Muscle of leg (tissue), 3 donors: ENCODE measurements at regions not wholly inside any gene's neighbourhood (a gene's known extent, or its start where the extent isn't known, plus 50 kb on each side); places are given as distances from the start of the nearest gene placed in this dataset.

Experiments
- DNase-seq: peaks from one replicate; pipeline ENCODE4 v3.0.0; 2013
- H3K27ac ChIP-seq: one replicate; pipeline ENCODE4 v1.5.1; 2013; ENCODE audit warnings: mild to moderate bottlenecking, low read length, control low read depth
- H3K27me3 ChIP-seq: one replicate; pipeline ENCODE4 v1.6.1; 2013; ENCODE audit warnings: low read length; ENCODE audit not compliant: control insufficient read depth, insufficient read depth
- H3K36me3 ChIP-seq: one replicate; pipeline ENCODE4 v1.6.1; 2013; ENCODE audit warnings: low read length; ENCODE audit not compliant: control insufficient read depth, insufficient read depth
- H3K4me1 ChIP-seq: one replicate; pipeline ENCODE4 v1.6.1; 2013; ENCODE audit warnings: low read length; ENCODE audit not compliant: control insufficient read depth, insufficient read depth
- H3K4me3 ChIP-seq: one replicate; pipeline ENCODE4 v1.5.1; 2013; ENCODE audit warnings: low read length, control low read depth
- H3K9me3 ChIP-seq: replicated peaks from 2 replicates; pipeline ENCODE4 v1.6.1; 2013; ENCODE audit warnings: low read depth, low read length; ENCODE audit not compliant: control insufficient read depth
- WGBS: methylation state at CpG from one replicate; pipeline ENCODE4 v1.1.5; 2013; ENCODE audit warnings: missing lambda C conversion rate; ENCODE audit not compliant: insufficient coverage; 5-methylcytosine and 5-hydroxymethylcytosine counted together

- H3K27ac ChIP-seq = no peak overlapping the region
- no peaks in the 10 kb centered on the region for H3K36me3 ChIP-seq
- no CpG with 5 or more reads among the region's 3 CpGs for WGBS
- no peaks in the 10 kb centered on the region for H3K4me1 ChIP-seq
- no peak for DNase-seq
- no peaks in the 10 kb centered on the region for H3K27me3 ChIP-seq
- H3K9me3 ChIP-seq = no peaks in the 10 kb centered on the region
- no peak overlapping the region for H3K4me3 ChIP-seq
Measured at GRCh38 chr1:118659646-118660045, 328.5 kb downstream of the TBX15 start.

- Histone ChIP-seq H3K4me1 (peaks cover 2% of the 10 kb centered on the region), H3K4me3 (no peak overlapping the region), H3K36me3 (no peaks in the 10 kb centered on the region), H3K9me3 (no peaks in the 10 kb centered on the region), H3K27ac (peak overlapping the region; percentile 54), H3K27me3 (no peaks in the 10 kb centered on the region)
- DNase-seq = peak; percentile 58
- WGBS = 0% methylated on average over 1 of the region's 7 CpGs
Measured at GRCh38 chr1:118650107-118650807, 337.9 kb downstream of the TBX15 start.

- H3K4me3 ChIP-seq = no peak overlapping the region
- H3K27ac ChIP-seq = peak overlapping the region; percentile 54
- no peaks in the 10 kb centered on the region for H3K27me3 ChIP-seq
- DNase-seq = peak; percentile 73
- no peaks in the 10 kb centered on the region for H3K9me3 ChIP-seq
- H3K4me1 ChIP-seq = peaks cover 2% of the 10 kb centered on the region
- no peaks in the 10 kb centered on the region for H3K36me3 ChIP-seq
- no CpG with 5 or more reads among the region's 4 CpGs for WGBS
Measured at GRCh38 chr1:118649369-118650106, 338.6 kb downstream of the TBX15 start.

- no peaks in the 10 kb centered on the region for H3K9me3 ChIP-seq
Measured at GRCh38 chr1:118636004-118636403, 352.1 kb downstream of the TBX15 start.

GRCh38 chr1:118627435-118627834 lies 360.7 kb downstream of the TBX15 start:
- DNase-seq = no peak
- H3K9me3 ChIP-seq = no peaks in the 10 kb centered on the region
- H3K27ac ChIP-seq = no peak overlapping the region
- no peaks in the 10 kb centered on the region for H3K36me3 ChIP-seq
- no peak overlapping the region for H3K4me3 ChIP-seq
- no peaks in the 10 kb centered on the region for H3K27me3 ChIP-seq
- no peaks in the 10 kb centered on the region for H3K4me1 ChIP-seq
- no CpG with 5 or more reads among the region's 2 CpGs for WGBS

More at GRCh38 chr1:118636004-118636403, 352.1 kb downstream of the TBX15 start:
- no peaks in the 10 kb centered on the region for H3K36me3 ChIP-seq
- no peaks in the 10 kb centered on the region for H3K27me3 ChIP-seq
- H3K4me3 ChIP-seq = no peak overlapping the region
- H3K27ac ChIP-seq = no peak overlapping the region
- DNase-seq = no peak
- H3K4me1 ChIP-seq = no peaks in the 10 kb centered on the region

GRCh38 chr1:118621839-118622238 lies 366.3 kb downstream of the TBX15 start:
- no CpG with 5 or more reads among the region's 1 CpG for WGBS
- H3K27ac ChIP-seq = no peak overlapping the region
- H3K4me3 ChIP-seq = no peak overlapping the region
- H3K9me3 ChIP-seq = peaks cover 4% of the 10 kb centered on the region
- no peak for DNase-seq
- peaks cover 5% of the 10 kb centered on the region for H3K4me1 ChIP-seq
- no peaks in the 10 kb centered on the region for H3K36me3 ChIP-seq
- no peaks in the 10 kb centered on the region for H3K27me3 ChIP-seq

- Histone ChIP-seq H3K9me3 (peaks cover 4% of the 10 kb centered on the region), H3K27ac (no peak overlapping the region), H3K4me1 (peaks cover 5% of the 10 kb centered on the region), H3K27me3 (no peaks in the 10 kb centered on the region), H3K36me3 (no peaks in the 10 kb centered on the region), H3K4me3 (no peak overlapping the region)
- DNase-seq = peak; percentile 56
- WGBS = no CpG with 5 or more reads among the region's 3 CpGs
Measured at GRCh38 chr1:118618618-118619340, 369.4 kb downstream of the TBX15 start.

- H3K27ac ChIP-seq = no peak overlapping the region
- no peaks in the 10 kb centered on the region for H3K36me3 ChIP-seq
- WGBS = no CpG with 5 or more reads among the region's 1 CpG
- H3K27me3 ChIP-seq = no peaks in the 10 kb centered on the region
- DNase-seq = no peak
- H3K9me3 ChIP-seq = peaks cover 4% of the 10 kb centered on the region
- peaks cover 5% of the 10 kb centered on the region for H3K4me1 ChIP-seq
- no peak overlapping the region for H3K4me3 ChIP-seq
Measured at GRCh38 chr1:118617916-118618315, 370.2 kb downstream of the TBX15 start.

GRCh38 chr1:118615066-118615465 lies 373.1 kb downstream of the TBX15 start:
- DNase-seq = no peak
- peaks cover 5% of the 10 kb centered on the region for H3K4me1 ChIP-seq
- no peaks in the 10 kb centered on the region for H3K36me3 ChIP-seq
- no peaks in the 10 kb centered on the region for H3K27me3 ChIP-seq
- 100% methylated on average over 1 of the region's 2 CpGs for WGBS
- no peak overlapping the region for H3K4me3 ChIP-seq
- H3K9me3 ChIP-seq = peaks cover 4% of the 10 kb centered on the region
- no peak overlapping the region for H3K27ac ChIP-seq

- Histone ChIP-seq H3K4me3 (no peak overlapping the region), H3K36me3 (no peaks in the 10 kb centered on the region), H3K4me1 (no peaks in the 10 kb centered on the region), H3K9me3 (no peaks in the 10 kb centered on the region), H3K27me3 (no peaks in the 10 kb centered on the region), H3K27ac (no peak overlapping the region)
- no peak for DNase-seq
- 19% methylated on average over 2 of the region's 5 CpGs for WGBS
Measured at GRCh38 chr1:118589238-118589846, 398.8 kb downstream of the TBX15 start.
